ENCODE measurements at regions not wholly inside any gene's neighbourhood (a gene's known extent, or its start where the extent isn't known, plus 50 kb on each side); places are given as distances from the start of the nearest gene placed in this dataset.

DNA sequence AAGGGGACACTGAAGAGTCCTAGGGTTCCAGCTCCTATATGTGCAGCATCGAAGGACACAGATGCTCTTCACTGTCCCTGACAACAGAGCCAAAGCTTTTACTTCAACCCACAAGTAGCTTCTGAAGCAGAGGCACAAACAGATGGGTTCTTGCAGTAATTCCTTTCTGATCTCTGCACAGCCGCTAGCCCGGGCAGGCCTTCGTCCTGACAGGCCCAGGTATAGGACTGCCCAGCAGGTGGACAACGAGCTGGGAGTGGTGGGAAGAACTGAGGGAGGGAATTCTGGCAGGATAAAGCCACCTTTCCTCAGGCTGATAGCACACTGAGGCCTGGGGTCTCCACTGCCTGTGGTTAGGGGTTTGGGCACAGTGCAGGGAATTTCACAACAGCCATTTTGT lies 94.8 kb downstream of the RHOB start:
- TF ChIP-seq, protein P1, sequence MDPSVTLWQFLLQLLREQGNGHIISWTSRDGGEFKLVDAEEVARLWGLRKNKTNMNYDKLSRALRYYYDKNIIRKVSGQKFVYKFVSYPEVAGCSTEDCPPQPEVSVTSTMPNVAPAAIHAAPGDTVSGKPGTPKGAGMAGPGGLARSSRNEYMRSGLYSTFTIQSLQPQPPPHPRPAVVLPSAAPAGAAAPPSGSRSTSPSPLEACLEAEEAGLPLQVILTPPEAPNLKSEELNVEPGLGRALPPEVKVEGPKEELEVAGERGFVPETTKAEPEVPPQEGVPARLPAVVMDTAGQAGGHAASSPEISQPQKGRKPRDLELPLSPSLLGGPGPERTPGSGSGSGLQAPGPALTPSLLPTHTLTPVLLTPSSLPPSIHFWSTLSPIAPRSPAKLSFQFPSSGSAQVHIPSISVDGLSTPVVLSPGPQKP (CRISPR knock-in tag; IDR thresholded peaks at IDR 0.05) = no peak
- TF ChIP-seq STAT5A (IDR thresholded peaks at IDR 0.05; ENCODE audit: borderline replicate concordance, low read length) = no peak
- TF ChIP-seq, protein P2, sequence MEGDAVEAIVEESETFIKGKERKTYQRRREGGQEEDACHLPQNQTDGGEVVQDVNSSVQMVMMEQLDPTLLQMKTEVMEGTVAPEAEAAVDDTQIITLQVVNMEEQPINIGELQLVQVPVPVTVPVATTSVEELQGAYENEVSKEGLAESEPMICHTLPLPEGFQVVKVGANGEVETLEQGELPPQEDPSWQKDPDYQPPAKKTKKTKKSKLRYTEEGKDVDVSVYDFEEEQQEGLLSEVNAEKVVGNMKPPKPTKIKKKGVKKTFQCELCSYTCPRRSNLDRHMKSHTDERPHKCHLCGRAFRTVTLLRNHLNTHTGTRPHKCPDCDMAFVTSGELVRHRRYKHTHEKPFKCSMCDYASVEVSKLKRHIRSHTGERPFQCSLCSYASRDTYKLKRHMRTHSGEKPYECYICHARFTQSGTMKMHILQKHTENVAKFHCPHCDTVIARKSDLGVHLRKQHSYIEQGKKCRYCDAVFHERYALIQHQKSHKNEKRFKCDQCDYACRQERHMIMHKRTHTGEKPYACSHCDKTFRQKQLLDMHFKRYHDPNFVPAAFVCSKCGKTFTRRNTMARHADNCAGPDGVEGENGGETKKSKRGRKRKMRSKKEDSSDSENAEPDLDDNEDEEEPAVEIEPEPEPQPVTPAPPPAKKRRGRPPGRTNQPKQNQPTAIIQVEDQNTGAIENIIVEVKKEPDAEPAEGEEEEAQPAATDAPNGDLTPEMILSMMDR (IDR thresholded peaks at IDR 0.05 in 2 of 3, conservative IDR thresholded peaks at IDR 0.05 in 1 of 3; ENCODE audit: insufficient read depth in 2 of 3, low read depth in 1 of 3, low read length in 3 of 3) = no peak
- TF ChIP-seq, protein P3, sequence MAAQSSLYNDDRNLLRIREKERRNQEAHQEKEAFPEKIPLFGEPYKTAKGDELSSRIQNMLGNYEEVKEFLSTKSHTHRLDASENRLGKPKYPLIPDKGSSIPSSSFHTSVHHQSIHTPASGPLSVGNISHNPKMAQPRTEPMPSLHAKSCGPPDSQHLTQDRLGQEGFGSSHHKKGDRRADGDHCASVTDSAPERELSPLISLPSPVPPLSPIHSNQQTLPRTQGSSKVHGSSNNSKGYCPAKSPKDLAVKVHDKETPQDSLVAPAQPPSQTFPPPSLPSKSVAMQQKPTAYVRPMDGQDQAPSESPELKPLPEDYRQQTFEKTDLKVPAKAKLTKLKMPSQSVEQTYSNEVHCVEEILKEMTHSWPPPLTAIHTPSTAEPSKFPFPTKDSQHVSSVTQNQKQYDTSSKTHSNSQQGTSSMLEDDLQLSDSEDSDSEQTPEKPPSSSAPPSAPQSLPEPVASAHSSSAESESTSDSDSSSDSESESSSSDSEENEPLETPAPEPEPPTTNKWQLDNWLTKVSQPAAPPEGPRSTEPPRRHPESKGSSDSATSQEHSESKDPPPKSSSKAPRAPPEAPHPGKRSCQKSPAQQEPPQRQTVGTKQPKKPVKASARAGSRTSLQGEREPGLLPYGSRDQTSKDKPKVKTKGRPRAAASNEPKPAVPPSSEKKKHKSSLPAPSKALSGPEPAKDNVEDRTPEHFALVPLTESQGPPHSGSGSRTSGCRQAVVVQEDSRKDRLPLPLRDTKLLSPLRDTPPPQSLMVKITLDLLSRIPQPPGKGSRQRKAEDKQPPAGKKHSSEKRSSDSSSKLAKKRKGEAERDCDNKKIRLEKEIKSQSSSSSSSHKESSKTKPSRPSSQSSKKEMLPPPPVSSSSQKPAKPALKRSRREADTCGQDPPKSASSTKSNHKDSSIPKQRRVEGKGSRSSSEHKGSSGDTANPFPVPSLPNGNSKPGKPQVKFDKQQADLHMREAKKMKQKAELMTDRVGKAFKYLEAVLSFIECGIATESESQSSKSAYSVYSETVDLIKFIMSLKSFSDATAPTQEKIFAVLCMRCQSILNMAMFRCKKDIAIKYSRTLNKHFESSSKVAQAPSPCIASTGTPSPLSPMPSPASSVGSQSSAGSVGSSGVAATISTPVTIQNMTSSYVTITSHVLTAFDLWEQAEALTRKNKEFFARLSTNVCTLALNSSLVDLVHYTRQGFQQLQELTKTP (IDR thresholded peaks at IDR 0.05; ENCODE audit: low read depth in 1 of 2, partially characterized antibody in 2 of 2) = no peak
- TF ChIP-seq ESRRA (IDR thresholded peaks at IDR 0.05; ENCODE audit: borderline replicate concordance, low read depth) = no peak
- TF ChIP-seq CREM (IDR thresholded peaks at IDR 0.05; ENCODE audit: low read depth) = no peak
